HG02798 (cell line): ENCODE measurements at regions not wholly inside any gene's neighbourhood (a gene's known extent, or its start where the extent isn't known, plus 50 kb on each side); places are given as distances from the start of the nearest gene placed in this dataset.

Experiments used
- ATAC-seq: cut with Tn5 transposase; IDR thresholded peaks from one replicate; pipeline ENCODE4 v1.9.1; 2021; ENCODE audit warnings: mild to moderate bottlenecking; ENCODE audit not compliant: unreplicated experiment, poor library complexity

- no peak for ATAC-seq
Observed at GRCh38 chr18:43692099-43692690, 414.9 kb upstream of the SYT4 start.

GRCh38 chr18:43702399-43702798, 425.1 kb upstream of the SYT4 start:
- ATAC-seq, result no peak

- no peak for ATAC-seq
Observed at GRCh38 chr18:43703050-43703449, 425.8 kb upstream of the SYT4 start.

GRCh38 chr18:43705850-43706249, 428.6 kb upstream of the SYT4 start:
- ATAC-seq, result no peak

GRCh38 chr18:43710135-43710534, 432.8 kb upstream of the SYT4 start:
- ATAC-seq, result no peak

- ATAC-seq, result no peak
Observed at GRCh38 chr18:43714343-43715010, 437.2 kb upstream of the SYT4 start.

DNA sequence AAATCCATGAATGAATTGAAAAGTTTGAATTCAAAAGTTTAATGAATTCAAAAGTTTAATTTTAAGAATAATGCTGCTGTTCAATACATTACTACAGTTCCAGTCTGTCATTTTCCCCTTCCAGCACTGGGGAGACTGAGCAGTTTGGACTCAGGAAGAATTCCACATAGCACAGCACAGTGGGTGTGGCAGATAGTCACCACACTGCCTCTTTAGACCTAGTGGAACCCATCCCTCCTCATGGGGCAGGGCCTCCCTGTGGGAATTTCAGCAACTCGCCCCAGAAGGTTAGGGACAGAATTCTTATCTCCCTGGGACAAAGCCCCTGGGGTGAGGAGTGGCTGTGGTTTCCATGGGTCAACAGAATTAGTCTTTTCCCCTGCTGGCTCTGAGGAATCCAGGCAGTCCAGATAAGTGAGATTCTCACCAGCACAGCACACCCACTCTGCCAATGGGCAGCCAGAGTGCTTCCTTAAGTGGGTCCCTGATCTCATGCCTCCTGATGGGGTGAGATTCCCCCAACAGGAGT, 442.0 kb upstream of the SYT4 start:
- ATAC-seq, result no peak

DNA sequence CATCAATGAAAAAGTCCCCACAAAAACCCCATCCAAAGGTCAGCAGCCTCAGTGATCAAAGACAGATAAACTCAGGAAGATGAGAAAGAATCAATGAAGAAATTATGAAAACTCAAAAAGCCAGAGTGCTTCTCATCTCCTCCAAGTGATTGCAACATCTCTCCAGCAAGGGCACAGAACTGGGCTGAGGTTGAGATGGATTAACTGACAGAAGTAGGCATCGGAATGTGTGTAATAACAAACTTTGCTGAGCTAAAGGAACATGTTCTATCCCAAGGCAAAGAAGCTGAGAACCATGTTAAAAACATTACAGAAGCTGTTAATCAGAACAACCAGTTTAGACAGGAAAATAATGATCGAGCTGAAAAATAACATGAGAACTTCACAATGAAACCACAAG, 442.8 kb upstream of the SYT4 start:
- ATAC-seq, result no peak

DNA sequence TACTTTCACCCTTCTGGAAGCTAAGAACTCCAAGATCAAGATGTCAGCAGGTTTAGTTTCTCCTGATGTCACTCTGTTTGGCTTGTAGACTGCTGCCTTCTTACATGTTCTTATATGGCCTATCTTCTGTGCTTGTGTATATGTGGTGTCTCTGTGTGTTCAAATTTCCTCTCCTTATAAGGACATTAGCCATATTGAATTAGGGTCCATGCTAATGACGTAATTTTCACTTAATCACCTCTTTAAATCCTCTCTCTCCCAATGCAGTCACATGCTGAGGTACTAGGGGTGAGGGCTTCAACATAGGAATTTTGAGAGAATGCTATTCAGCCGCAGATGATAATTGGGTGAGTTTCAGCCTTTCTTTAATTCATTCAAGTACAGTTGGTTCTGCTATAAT, 458.3 kb upstream of the SYT4 start:
- ATAC-seq, result no peak

DNA sequence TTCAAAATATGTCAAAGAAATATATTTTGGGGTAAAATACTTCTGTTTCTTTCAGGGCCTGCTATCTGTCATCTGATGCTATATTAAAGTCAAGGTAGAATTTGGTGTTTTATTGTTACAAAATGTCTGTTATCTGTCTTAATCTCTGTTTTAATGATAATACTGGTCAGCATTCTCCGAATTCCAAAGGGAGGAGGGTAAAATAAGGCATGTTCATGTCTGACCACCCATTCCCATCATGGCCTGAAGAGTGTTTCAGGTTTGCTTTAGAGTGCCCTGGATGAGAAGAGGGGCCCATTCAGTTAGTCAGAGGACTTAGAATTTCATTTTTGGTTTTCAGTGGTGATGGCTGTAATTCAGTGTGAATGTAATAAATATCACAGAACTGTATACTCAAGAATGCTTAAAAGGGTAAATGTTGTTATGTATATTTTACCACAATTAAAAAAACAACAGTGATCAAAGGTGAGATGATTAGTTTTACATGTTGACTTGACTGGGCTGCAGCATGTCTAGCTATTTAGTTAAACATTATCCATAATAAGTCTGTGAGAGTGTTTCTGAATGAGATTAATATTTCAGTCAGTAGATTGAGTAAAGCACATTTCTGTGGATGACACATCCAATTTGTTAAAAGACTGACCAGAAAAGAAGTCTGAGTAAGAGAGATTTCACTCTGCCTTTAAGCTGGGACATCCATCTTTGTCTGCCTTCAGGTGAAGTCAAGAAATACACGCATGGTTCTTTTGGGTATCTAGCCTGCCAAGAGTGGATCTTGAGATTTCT, 467.9 kb upstream of the SYT4 start:
- no peak for ATAC-seq

GRCh38 chr18:43751203-43751602, 473.9 kb upstream of the SYT4 start:
- ATAC-seq, result no peak

DNA sequence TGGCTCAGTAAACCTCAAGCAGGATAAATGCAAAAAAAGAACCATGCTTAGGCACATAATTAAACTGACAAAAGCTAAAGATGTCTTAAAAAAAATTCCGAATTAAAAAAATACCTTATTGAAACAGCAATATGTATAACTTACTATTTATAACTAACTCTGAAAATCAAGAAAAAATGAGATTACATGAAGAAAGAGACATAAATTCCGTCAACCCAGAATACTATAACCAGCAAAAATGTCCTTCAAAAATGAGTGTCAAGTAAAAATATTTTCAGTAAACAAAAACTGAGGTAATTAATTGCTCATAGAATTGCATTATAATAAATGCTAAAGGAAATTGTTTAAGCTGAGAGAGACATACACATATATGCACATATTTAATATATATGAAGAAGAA, 474.5 kb upstream of the SYT4 start:
- ATAC-seq, result no peak

GRCh38 chr18:43757273-43757672, 480.0 kb upstream of the SYT4 start:
- ATAC-seq, result no peak

- ATAC-seq, result no peak
Observed at GRCh38 chr18:43758734-43759133, 481.4 kb upstream of the SYT4 start.

DNA sequence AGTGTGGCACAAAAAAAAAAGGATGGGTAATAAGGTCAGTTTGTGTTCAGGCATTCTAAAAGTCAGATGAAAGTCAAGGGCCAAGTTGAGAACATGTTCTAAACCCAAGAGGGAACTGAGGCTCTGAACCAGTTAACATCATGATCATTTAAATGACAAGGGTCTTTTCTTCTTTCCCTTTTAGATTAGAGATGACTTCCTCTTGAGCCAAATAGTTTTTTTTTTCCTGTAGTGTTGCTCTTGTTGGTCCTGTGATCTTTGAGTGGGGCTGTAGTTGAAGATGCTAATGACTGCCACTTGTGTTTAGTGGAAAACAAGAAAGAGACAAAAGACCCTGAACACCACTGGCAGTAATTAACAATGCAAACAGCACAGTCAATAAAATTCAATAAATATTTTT, 482.7 kb upstream of the SYT4 start:
- no peak for ATAC-seq

DNA sequence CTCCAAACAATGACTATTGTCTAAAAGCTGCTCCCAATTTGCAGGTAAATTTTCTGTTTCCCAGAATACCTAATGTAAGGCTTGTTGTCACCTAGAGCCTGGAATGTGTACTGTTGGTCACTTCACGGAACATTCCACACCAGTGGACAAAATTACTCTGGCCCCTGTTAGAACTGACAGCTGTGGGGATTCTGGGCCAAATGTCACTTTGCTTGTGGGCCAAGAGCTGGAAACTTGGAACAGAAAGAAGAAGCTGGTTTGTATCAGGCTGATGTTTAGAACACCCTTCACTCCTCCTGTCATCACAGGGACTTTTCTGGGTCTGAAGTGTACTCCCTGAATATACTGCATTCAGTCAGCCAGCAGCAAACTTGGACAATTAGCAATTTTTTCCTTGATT, 495.6 kb upstream of the SYT4 start:
- no peak for ATAC-seq

DNA sequence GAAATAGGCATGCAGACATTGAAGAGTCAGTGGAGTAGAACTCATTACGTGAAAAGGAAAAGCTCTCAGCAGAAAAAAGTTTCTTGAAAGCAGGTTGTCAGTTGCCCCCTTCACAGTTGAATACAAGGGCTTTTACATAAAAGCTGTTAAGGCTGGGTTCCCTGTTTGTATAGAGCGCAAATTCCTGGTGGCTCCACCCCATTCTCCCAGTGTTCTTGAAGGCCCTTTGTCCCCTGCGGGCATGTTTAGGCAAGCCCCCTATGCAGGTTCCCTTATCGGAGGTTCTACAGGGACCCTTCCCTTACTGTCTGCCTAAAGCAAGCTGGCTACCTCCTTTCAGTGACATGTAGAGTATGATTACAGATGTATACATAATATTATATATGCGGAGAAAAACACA, 497.2 kb upstream of the SYT4 start:
- no peak for ATAC-seq

GRCh38 chr18:43775591-43775990, 498.3 kb upstream of the SYT4 start:
- ATAC-seq, result no peak

DNA sequence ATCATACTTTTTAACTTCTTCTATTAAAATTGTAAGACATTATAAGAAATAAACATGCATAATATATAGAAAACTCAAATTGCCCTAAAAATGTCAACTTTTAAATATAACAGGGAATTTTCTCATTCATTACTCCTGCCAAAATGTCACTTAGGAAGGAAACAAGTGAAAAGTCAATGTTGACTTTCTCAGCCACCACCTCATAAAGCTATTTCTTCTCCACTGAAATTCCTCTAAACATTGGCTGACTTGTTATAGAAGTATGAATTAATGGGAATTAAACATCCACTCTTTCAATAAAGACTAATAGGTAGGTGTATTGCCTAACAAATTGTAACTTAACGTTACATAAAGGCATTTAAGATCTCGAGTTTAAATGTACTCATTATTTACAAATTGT, 499.7 kb upstream of the SYT4 start:
- no peak for ATAC-seq

- no peak for ATAC-seq
Observed at GRCh38 chr18:43777636-43778304, 500.5 kb upstream of the SYT4 start.

GRCh38 chr18:43780782-43781340, 503.6 kb upstream of the SYT4 start:
- no peak for ATAC-seq
